ENCODE measurements at regions not wholly inside any gene's neighbourhood (a gene's known extent, or its start where the extent isn't known, plus 50 kb on each side); places are given as distances from the start of the nearest gene placed in this dataset.

DNA sequence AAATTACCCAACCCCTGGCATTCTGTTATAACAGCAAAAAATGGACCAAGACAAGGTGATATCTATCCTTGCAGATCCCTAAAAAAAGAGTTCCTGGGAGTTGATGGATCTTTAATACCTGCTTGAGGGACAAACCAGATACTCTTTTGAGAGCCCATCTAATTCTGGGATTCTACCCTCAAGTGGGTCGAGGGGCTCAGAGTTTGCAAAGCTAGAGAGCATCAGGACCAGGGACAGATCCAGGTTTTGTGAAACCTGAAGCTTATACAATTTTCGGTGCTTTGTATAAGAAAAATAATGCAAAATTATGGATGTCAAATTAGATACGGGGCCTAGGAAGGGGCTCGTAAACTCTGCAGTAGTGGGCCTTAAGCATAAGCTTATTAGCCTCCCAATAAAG, 130.5 kb upstream of the CRHR1 start:
- TF ChIP-seq, protein P1, sequence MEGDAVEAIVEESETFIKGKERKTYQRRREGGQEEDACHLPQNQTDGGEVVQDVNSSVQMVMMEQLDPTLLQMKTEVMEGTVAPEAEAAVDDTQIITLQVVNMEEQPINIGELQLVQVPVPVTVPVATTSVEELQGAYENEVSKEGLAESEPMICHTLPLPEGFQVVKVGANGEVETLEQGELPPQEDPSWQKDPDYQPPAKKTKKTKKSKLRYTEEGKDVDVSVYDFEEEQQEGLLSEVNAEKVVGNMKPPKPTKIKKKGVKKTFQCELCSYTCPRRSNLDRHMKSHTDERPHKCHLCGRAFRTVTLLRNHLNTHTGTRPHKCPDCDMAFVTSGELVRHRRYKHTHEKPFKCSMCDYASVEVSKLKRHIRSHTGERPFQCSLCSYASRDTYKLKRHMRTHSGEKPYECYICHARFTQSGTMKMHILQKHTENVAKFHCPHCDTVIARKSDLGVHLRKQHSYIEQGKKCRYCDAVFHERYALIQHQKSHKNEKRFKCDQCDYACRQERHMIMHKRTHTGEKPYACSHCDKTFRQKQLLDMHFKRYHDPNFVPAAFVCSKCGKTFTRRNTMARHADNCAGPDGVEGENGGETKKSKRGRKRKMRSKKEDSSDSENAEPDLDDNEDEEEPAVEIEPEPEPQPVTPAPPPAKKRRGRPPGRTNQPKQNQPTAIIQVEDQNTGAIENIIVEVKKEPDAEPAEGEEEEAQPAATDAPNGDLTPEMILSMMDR (conservative IDR thresholded peaks at IDR 0.05): no peak
- Mint-ChIP-seq H3K4me3 (no peak overlapping the region), H3K9me3 (no peaks in the 10 kb centered on the region), H3K36me3 (no peaks in the 10 kb centered on the region), H3K4me1 (ENCODE audit: unreplicated experiment) (no peaks in the 10 kb centered on the region), H3K27me3 (peaks cover 6% of the 10 kb centered on the region), H3K27ac (no peak overlapping the region)
- DNase-seq (ENCODE audit: extremely low spot score, unreplicated experiment): no peak

DNA sequence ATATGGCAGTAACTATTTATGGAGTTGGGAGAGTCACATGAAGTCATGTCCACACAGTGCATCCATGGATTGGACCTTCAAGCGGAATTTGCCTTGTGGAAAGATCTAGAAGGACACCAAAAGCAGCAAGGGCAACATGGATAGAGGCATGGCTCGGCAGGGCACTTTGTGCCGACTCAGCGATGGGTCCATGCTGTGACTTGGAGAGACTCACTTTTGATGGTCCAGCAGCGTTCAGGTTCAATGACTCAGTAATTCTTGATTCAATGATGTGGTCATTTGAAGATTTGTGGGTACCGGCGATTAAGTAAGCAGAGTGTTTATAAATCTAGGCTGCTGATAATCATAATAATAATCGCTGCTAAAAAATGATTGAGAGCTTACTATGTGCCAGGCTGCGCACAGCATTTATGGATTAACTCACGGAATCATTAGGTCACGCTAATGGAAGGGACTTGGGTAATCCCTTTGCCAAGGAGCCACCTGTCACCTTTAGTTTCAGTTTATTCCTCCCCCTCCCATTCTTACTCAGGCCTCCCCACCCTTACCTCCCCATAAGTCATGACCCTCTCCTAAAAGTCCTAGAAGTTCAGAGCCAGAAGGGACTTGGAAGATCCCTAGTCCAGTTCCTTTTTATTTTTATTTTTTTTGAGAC, 127.5 kb upstream of the CRHR1 start:
- Mint-ChIP-seq H3K4me3 (no peak overlapping the region), H3K27ac (no peak overlapping the region), H3K4me1 (ENCODE audit: unreplicated experiment) (no peaks in the 10 kb centered on the region), H3K36me3 (no peaks in the 10 kb centered on the region), H3K27me3 (peaks cover 16% of the 10 kb centered on the region), H3K9me3 (no peaks in the 10 kb centered on the region)
- DNase-seq (ENCODE audit: extremely low spot score, unreplicated experiment): no peak
- TF ChIP-seq, protein P1 (conservative IDR thresholded peaks at IDR 0.05): no peak

DNA sequence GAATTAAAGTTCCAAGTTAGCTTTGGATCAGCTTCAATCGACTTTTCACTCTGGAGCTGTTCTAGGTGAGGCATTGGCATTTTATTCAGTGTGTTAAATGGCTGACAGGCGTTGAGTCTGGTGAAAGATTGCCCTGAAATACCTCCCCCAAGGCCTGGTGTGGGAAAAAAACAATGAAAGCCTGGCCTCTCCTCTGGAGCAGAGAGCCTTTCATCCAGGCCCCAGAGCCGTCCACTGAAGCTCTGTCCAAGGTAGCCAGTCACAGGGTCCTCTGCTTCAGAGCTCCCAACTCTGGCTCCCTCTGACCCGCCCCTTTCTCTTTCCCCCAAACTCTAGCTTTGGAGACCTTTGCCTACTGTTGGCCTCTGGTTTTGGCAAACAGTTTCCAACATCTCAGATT, 123.6 kb upstream of the CRHR1 start:
- H3K27ac Mint-ChIP-seq: no peak overlapping the region
- H3K27me3 Mint-ChIP-seq: peaks cover 45% of the 10 kb centered on the region
- DNase-seq (ENCODE audit: extremely low spot score, unreplicated experiment): no peak
- no peaks in the 10 kb centered on the region for H3K36me3 Mint-ChIP-seq
- no peak overlapping the region for H3K4me3 Mint-ChIP-seq
- no peaks in the 10 kb centered on the region for H3K9me3 Mint-ChIP-seq
- TF ChIP-seq, protein P1 (conservative IDR thresholded peaks at IDR 0.05): no peak
- H3K4me1 Mint-ChIP-seq (ENCODE audit: unreplicated experiment): no peaks in the 10 kb centered on the region

GRCh38 chr17:45662432-45662831, 121.7 kb upstream of the CRHR1 start:
- DNase-seq (ENCODE audit: extremely low spot score, unreplicated experiment): no peak
- Mint-ChIP-seq H3K27me3 (peaks cover 53% of the 10 kb centered on the region), H3K4me1 (ENCODE audit: unreplicated experiment) (no peaks in the 10 kb centered on the region), H3K9me3 (no peaks in the 10 kb centered on the region), H3K27ac (no peak overlapping the region), H3K4me3 (no peak overlapping the region), H3K36me3 (no peaks in the 10 kb centered on the region)
- TF ChIP-seq, protein P1 (conservative IDR thresholded peaks at IDR 0.05): no peak

- DNase-seq (ENCODE audit: extremely low spot score, unreplicated experiment): no peak
- Mint-ChIP-seq H3K4me3 (no peak overlapping the region), H3K4me1 (ENCODE audit: unreplicated experiment) (no peaks in the 10 kb centered on the region), H3K27me3 (peaks cover 62% of the 10 kb centered on the region), H3K27ac (no peak overlapping the region), H3K9me3 (no peaks in the 10 kb centered on the region), H3K36me3 (no peaks in the 10 kb centered on the region)
- TF ChIP-seq, protein P1 (conservative IDR thresholded peaks at IDR 0.05): no peak
Measured at GRCh38 chr17:45663772-45664171, 120.3 kb upstream of the CRHR1 start.

DNA sequence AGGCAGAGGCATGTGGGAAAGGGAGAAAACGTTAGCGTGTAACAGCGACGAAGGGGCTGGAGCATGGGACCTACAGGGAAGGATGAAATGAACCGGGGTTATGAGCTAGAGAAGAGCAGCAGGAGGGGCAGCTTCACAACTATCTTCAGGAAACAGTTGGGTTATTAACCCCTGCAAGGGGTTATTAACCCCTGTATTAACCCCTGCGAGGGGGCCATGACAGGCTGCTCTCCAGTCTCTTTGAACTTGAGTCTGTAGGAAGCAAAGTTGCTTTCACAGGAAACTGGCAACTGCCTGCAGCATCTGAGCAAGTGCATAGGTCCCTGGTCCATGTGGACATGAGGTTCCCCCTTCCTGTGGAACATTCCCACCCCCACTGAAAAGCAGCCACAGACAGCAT, 119.2 kb upstream of the CRHR1 start:
- no peaks in the 10 kb centered on the region for H3K4me1 Mint-ChIP-seq (ENCODE audit: unreplicated experiment)
- peaks cover 69% of the 10 kb centered on the region for H3K27me3 Mint-ChIP-seq

More for the DNA sequence above, 119.2 kb upstream of the CRHR1 start:
- Mint-ChIP-seq H3K9me3 (no peaks in the 10 kb centered on the region), H3K4me3 (no peak overlapping the region), H3K36me3 (no peaks in the 10 kb centered on the region), H3K27ac (no peak overlapping the region)
- TF ChIP-seq, protein P1 (conservative IDR thresholded peaks at IDR 0.05): no peak
- DNase-seq (ENCODE audit: extremely low spot score, unreplicated experiment): no peak
